K562 (cell line): ENCODE measurements at regions not wholly inside any gene's neighbourhood (a gene's known extent, or its start where the extent isn't known, plus 50 kb on each side); places are given as distances from the start of the nearest gene placed in this dataset.

Experiments
- ATAC-seq: fragments of 200-7000 bp; cut with Tn5 transposase; 3 replicates; pipeline ENCODE4 v1.9.1; 2020; ENCODE audit warnings: moderate library complexity
- BruUV-seq: library from RNA; stranded (reverse); fragments of 400-500 nt; replicated peaks from 2 replicates; lab custom pipeline; 2021; lab: Mats Ljungman, UMichigan
- CTCF ChIA-PET: fragments of 300-600 bp; formaldehyde crosslinking; extraction: SDS; loops from one replicate; lab custom pipeline; 2021; ENCODE audit warnings: low intra/inter-chr PET ratio; lab: Yijun Ruan, JAX
- POLR2A ChIA-PET: fragments of 300-600, 350-650 bp; sonication (Branson Sonifier 250); formaldehyde crosslinking; extraction: SDS; loops from one replicate; lab custom pipeline; 2021; ENCODE audit warnings: antibody characterized with exemption, inconsistent platforms; lab: Yijun Ruan, JAX
- DNase-seq, 4 experiments: peaks; one replicate each; pipeline versions ENCODE4 v3.0.0 to v3.0.0-alpha.2; 2011 to 2018; ENCODE audit warnings: low spot score in 3 of 4, mixed read lengths in 3 of 4; ENCODE audit errors: extremely low read depth in 1 of 4
- FAIRE-seq: peaks from 2 replicates; lab custom pipeline; 2011; peaks lifted over from hg19 to GRCh38; lab: Jason Lieb, UNC
- H2AFZ ChIP-seq: 2 replicates; pipeline ENCODE4 v1.6.0; 2011; ENCODE audit warnings: low read depth, low read length, control low read depth, inconsistent platforms
- H3K27ac ChIP-seq: fragments of 200-600 bp; 3 replicates; pipeline ENCODE4 v1.8.0; 2011; ENCODE audit warnings: low read depth, mild to moderate bottlenecking, control low read depth, inconsistent platforms, low read length, moderate library complexity, mixed read lengths; ENCODE audit errors: extremely low read depth
- H3K27me3 ChIP-seq, 2 experiments: fragments of 300-600 bp in 1 of 2; 2 replicates in 1 of 2; 3 replicates in 1 of 2; pipeline versions ENCODE4 v1.6.0 to v1.8.0; 2011; ENCODE audit warnings: inconsistent platforms in 2 of 2, low read length in 2 of 2, mild to moderate bottlenecking in 1 of 2, mixed read lengths in 1 of 2, moderate library complexity in 1 of 2; ENCODE audit not compliant: control insufficient read depth in 2 of 2, insufficient read depth in 2 of 2
- H3K36me3 ChIP-seq: fragments of 300-600 bp; 3 replicates; pipeline ENCODE4 v1.8.0; 2011; ENCODE audit warnings: mild to moderate bottlenecking, low read length, inconsistent platforms; ENCODE audit not compliant: control insufficient read depth, insufficient read depth
- H3K4me1 ChIP-seq, 2 experiments: fragments of 200-600 bp in 1 of 2; replicated peaks in 1 of 2; 2 replicates in 1 of 2; 3 replicates in 1 of 2; pipeline versions ENCODE4 v1.5.1 to v1.8.0; 2011; ENCODE audit warnings: inconsistent platforms in 2 of 2, low read length in 2 of 2, mild to moderate bottlenecking in 1 of 2, mixed read lengths in 1 of 2, moderate library complexity in 1 of 2; ENCODE audit not compliant: control insufficient read depth in 2 of 2, insufficient read depth in 2 of 2
- H3K4me2 ChIP-seq: 2 replicates; pipeline ENCODE4 v1.6.1; 2011; ENCODE audit warnings: low read length, control low read depth, inconsistent platforms, mixed read lengths; ENCODE audit not compliant: insufficient read depth
- H3K4me3 ChIP-seq: fragments of 200-600 bp; sonication (generic), shearing (Covaris generic); 2 replicates; pipeline ENCODE4 v1.5.1; 2016; ENCODE audit warnings: control low read depth, inconsistent platforms
- H3K79me2 ChIP-seq: fragments of 200-600 bp; 3 replicates; pipeline ENCODE4 v1.8.0; 2011; ENCODE audit warnings: low read length, inconsistent platforms; ENCODE audit not compliant: control insufficient read depth, insufficient read depth
- H3K9ac ChIP-seq, 2 experiments: 2 replicates each; pipeline versions ENCODE4 v1.6.0 to v1.6.1; 2011; ENCODE audit warnings: low read depth in 2 of 2, low read length in 2 of 2, control low read depth in 1 of 2, inconsistent platforms in 1 of 2, mild to moderate bottlenecking in 1 of 2, mixed read lengths in 1 of 2; ENCODE audit not compliant: insufficient read depth in 1 of 2
- H3K9me1 ChIP-seq: one replicate; pipeline ENCODE4 v1.6.0; 2011; ENCODE audit warnings: inconsistent platforms, mild to moderate bottlenecking, low read length, moderate library complexity; ENCODE audit not compliant: control insufficient read depth, insufficient read depth
- H3K9me3 ChIP-seq: replicated peaks from 2 replicates; pipeline ENCODE4 v1.5.1; 2011; ENCODE audit warnings: low read depth, low read length, inconsistent platforms; ENCODE audit not compliant: control insufficient read depth, insufficient read depth
- H4K20me1 ChIP-seq: replicated peaks from 2 replicates; pipeline ENCODE4 v1.6.1; 2011; ENCODE audit warnings: low read length, inconsistent platforms, mixed read lengths; ENCODE audit not compliant: control insufficient read depth, insufficient read depth
- CREB1 ChIP-seq, 2 experiments: sonication (generic) in 1 of 2; formaldehyde crosslinking in 1 of 2; IDR thresholded peaks; 2 replicates each; pipeline versions ENCODE4 v1.6.1 to v1.8.0; 2012 to 2022; ENCODE audit warnings: inconsistent platforms in 1 of 2, mild to moderate bottlenecking in 1 of 2, missing genetic modification reagents in 1 of 2, moderate library complexity in 1 of 2
- ERF ChIP-seq: fragments of 450-650 bp; formaldehyde crosslinking; IDR thresholded peaks from 2 replicates; pipeline ENCODE4 v1.4.0; 2020; ENCODE audit warnings: mild to moderate bottlenecking, mixed read lengths
- GATAD2B ChIP-seq: fragments of 450-650 bp; IDR thresholded peaks from 2 replicates; pipeline ENCODE4 v1.6.1; 2017; ENCODE audit warnings: mild to moderate bottlenecking, borderline replicate concordance
- HNRNPH1 ChIP-seq: fragments of 200-400 bp; formaldehyde crosslinking; optimal IDR thresholded peaks from 2 replicates; pipeline ENCODE3; 2017; ENCODE audit warnings: low read depth, mild to moderate bottlenecking, low read length, moderate library complexity
- JUNB ChIP-seq: fragments of 450-650 bp; formaldehyde crosslinking; conservative IDR thresholded peaks from 2 replicates; pipeline ENCODE4 v1.4.0; 2020; ENCODE audit warnings: mild to moderate bottlenecking
- KDM2B ChIP-seq: fragments of 250-450 bp; sonication (Bioruptor Pico); IDR thresholded peaks from 2 replicates; pipeline ENCODE4 v1.8.0; 2021; ENCODE audit warnings: mild to moderate bottlenecking, moderate library complexity
- NFXL1 ChIP-seq: fragments of 450-650 bp; formaldehyde crosslinking; IDR thresholded peaks from 2 replicates; pipeline ENCODE4 v1.4.0; 2021; ENCODE audit warnings: mild to moderate bottlenecking
- NFYB ChIP-seq: IDR thresholded peaks from 2 replicates; pipeline ENCODE4 v1.6.1; 2011; ENCODE audit warnings: mild to moderate bottlenecking, moderate library complexity; ENCODE audit not compliant: insufficient read length; ENCODE audit errors: extremely low read depth
- U2AF2 ChIP-seq: fragments of 200-400 bp; formaldehyde crosslinking; optimal IDR thresholded peaks from 2 replicates; pipeline ENCODE3; 2017; ENCODE audit warnings: low read depth, mild to moderate bottlenecking, low read length
- ZBTB7A ChIP-seq: IDR thresholded peaks from 2 replicates; pipeline ENCODE4 v1.6.1; 2011; ENCODE audit warnings: low read depth, mild to moderate bottlenecking, low read length, moderate library complexity, borderline replicate concordance; ENCODE audit not compliant: control insufficient read depth
- ZNF41 ChIP-seq: fragments of 250-450 bp; sonication (Bioruptor Pico); conservative IDR thresholded peaks from 2 replicates; pipeline ENCODE4 v1.4.0; 2020; ENCODE audit warnings: mild to moderate bottlenecking
- WGBS: fragments of 100-300 bp; shearing (Covaris generic); methylation state at CpG from one replicate; pipeline ENCODE4 v1.1.6; 2016; ENCODE audit warnings: low coverage, mixed read lengths; ENCODE audit not compliant: insufficient coverage; ENCODE audit errors: missing lambda C conversion rate; 5-methylcytosine and 5-hydroxymethylcytosine counted together
- in situ Hi-C: fragments of 300-500 bp; cut with MboI; formaldehyde crosslinking; loops from 4 replicates; pipeline ENCODE4 v1.15.0; 2018; ENCODE audit warnings: inconsistent platforms, mixed read lengths
- intact Hi-C: fragments of 100-400 bp; cut with micrococcal nuclease; formaldehyde crosslinking; loops from 2 replicates; pipeline ENCODE4 v1.14.2; 2022
- TF ChIP-seq, protein P1 (sequence below): IDR thresholded peaks from 2 replicates; pipeline ENCODE4 v1.6.1; 2011; ENCODE audit warnings: borderline replicate concordance, low read depth, mild to moderate bottlenecking, moderate library complexity, low read length; ENCODE audit not compliant: insufficient read depth, poor library complexity, severe bottlenecking
- TF ChIP-seq, protein P2 (sequence below), 2 experiments: IDR thresholded peaks in 1 of 2; conservative IDR thresholded peaks in 1 of 2; 2 replicates each; pipeline ENCODE4 v1.6.1; 2016; ENCODE audit warnings: low read depth in 2 of 2, mild to moderate bottlenecking in 1 of 2, missing compliant biosample characterization in 1 of 2, missing genetic modification characterization in 1 of 2, moderate library complexity in 1 of 2
- TF ChIP-seq, protein P3 (sequence below): fragments of 250-450 bp; sonication (Bioruptor Pico); IDR thresholded peaks from 2 replicates; pipeline ENCODE4 v1.4.0; 2020; ENCODE audit warnings: mild to moderate bottlenecking

DNA sequence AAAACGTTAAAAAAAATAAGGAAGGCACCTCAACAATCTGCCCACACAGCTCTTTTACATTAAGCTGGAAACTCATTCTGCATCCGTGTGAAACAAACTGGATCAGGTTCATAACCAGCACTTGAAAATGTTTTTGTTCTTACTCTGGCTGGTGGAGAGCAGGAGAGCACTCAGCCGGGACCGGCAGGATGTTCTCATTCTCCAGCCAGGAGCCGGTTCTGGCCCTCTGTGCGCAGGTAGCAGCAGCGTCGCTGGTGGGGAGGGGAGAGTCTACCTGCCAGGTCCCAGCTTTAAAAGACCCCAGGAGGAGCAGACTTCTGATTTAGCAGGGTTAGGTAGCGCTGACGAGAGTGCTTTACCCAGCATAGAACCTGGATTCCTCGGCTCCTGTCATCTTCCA is 834.9 kb upstream of the SALL3 start (continued):
- TF ChIP-seq, protein P1, sequence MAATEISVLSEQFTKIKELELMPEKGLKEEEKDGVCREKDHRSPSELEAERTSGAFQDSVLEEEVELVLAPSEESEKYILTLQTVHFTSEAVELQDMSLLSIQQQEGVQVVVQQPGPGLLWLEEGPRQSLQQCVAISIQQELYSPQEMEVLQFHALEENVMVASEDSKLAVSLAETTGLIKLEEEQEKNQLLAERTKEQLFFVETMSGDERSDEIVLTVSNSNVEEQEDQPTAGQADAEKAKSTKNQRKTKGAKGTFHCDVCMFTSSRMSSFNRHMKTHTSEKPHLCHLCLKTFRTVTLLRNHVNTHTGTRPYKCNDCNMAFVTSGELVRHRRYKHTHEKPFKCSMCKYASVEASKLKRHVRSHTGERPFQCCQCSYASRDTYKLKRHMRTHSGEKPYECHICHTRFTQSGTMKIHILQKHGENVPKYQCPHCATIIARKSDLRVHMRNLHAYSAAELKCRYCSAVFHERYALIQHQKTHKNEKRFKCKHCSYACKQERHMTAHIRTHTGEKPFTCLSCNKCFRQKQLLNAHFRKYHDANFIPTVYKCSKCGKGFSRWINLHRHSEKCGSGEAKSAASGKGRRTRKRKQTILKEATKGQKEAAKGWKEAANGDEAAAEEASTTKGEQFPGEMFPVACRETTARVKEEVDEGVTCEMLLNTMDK, result no peak
- TF ChIP-seq CREB1 (IDR thresholded peaks at IDR 0.05) (no peak), CREB1 (CRISPR knock-in tag; IDR thresholded peaks at IDR 0.05) (no peak), JUNB (no peak)
- TF ChIP-seq, all 486 proteins: peak for 0

DNA sequence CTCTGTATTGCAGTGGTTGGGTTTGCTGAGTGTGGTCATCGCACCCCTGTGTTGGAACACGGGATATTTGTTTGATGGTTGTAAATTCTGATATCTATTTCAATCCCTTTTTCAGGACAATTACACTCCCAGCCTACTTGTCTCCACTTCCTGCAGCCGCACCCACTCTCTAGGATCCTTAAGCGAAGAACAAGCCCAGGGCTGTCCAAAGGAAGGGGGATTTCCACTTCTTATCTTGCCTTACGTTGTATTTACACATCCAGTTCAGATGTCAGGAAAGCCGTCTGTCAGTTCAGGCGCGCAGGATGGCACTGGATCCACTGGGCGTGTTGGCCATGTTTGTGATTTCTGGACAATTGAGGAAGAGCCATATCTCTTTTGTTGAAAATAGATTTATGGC is 834.5 kb upstream of the SALL3 start:
- no peak for FAIRE-seq

More for the DNA sequence above, 834.5 kb upstream of the SALL3 start:
- no peak overlapping the region for H3K4me3 ChIP-seq
- H3K4me2 ChIP-seq, result no peak overlapping the region
- H3K79me2 ChIP-seq, result no peaks in the 10 kb centered on the region
- no peak for DNase-seq
- H3K4me1 ChIP-seq, result no peaks in the 10 kb centered on the region
- TF ChIP-seq ZNF41, result no peak
- TF ChIP-seq ERF, result no peak
- no peak for TF ChIP-seq KDM2B
- no peak for TF ChIP-seq HNRNPH1
- TF ChIP-seq NFYB, result no peak
- no peak for TF ChIP-seq GATAD2B
- TF ChIP-seq ZBTB7A, result no peak
- TF ChIP-seq NFXL1 (CRISPR knock-in tag), result no peak
- TF ChIP-seq U2AF2, result no peak
- TF ChIP-seq, protein P2, sequence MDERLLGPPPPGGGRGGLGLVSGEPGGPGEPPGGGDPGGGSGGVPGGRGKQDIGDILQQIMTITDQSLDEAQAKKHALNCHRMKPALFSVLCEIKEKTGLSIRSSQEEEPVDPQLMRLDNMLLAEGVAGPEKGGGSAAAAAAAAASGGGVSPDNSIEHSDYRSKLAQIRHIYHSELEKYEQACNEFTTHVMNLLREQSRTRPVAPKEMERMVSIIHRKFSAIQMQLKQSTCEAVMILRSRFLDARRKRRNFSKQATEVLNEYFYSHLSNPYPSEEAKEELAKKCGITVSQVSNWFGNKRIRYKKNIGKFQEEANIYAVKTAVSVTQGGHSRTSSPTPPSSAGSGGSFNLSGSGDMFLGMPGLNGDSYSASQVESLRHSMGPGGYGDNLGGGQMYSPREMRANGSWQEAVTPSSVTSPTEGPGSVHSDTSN (CRISPR knock-in tag; IDR thresholded peaks at IDR 0.05; ENCODE audit: low read depth), result no peak
- TF ChIP-seq, protein P2 (tag; conservative IDR thresholded peaks at IDR 0.05; ENCODE audit: low read depth), result no peak
- TF ChIP-seq, protein P3, sequence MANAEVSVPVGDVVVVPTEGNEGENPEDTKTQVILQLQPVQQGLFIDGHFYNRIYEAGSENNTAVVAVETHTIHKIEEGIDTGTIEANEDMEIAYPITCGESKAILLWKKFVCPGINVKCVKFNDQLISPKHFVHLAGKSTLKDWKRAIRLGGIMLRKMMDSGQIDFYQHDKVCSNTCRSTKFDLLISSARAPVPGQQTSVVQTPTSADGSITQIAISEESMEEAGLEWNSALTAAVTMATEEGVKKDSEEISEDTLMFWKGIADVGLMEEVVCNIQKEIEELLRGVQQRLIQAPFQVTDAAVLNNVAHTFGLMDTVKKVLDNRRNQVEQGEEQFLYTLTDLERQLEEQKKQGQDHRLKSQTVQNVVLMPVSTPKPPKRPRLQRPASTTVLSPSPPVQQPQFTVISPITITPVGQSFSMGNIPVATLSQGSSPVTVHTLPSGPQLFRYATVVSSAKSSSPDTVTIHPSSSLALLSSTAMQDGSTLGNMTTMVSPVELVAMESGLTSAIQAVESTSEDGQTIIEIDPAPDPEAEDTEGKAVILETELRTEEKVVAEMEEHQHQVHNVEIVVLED (CRISPR knock-in tag), result no peak
- TF ChIP-seq, all 486 proteins: peak for 0
- H3K9ac ChIP-seq, result no peak overlapping the region
- 0% methylated on average over 9 of the region's 9 CpGs for WGBS
- no TSS peak for BruUV-seq
- ATAC-seq, result no peak
- no peak overlapping the region for H2AFZ ChIP-seq
- in situ Hi-C loops, result no loop called here
- H3K36me3 ChIP-seq, result no peaks in the 10 kb centered on the region
- ChIA-PET POLR2A (no interaction called here), CTCF (no interaction called here)
- intact Hi-C loops, result no loop called here
- H3K27ac ChIP-seq, result no peak overlapping the region
- peaks cover 0 to 20% of the 10 kb centered on the region in 2 experiments; a peak in 4 of 5 replicates for H3K27me3 ChIP-seq
- H3K9me1 ChIP-seq, result no peaks in the 10 kb centered on the region
- H3K9me3 ChIP-seq, result no peaks in the 10 kb centered on the region
- H4K20me1 ChIP-seq, result no peaks in the 10 kb centered on the region
